ENCODE measurements at regions not wholly inside any gene's neighbourhood (a gene's known extent, or its start where the extent isn't known, plus 50 kb on each side); places are given as distances from the start of the nearest gene placed in this dataset.

DNA sequence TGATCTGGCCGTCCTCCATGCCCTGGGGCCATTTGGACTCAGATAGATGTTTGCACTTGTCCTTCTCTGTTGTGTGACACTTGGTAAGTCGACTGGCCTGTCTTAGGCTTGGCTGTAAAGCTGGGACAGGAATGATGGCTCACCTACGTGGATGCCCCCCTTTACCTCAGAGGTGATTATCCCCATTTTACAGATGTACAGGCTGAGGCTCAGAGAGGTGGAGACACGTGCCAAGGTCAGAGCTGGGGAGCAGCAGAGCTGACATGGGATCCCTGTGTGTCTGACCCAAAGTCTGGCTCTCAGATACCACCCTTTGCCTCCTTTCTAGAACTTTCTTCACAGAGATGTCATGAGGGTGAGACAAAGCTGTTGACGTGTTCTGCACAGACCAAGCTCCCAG, 71.3 kb upstream of the CIBAR2 start:
- DNase-seq, result peak; percentile 4
- intact Hi-C loops (cut with DNase I), result no loop called here
- no peak for ATAC-seq (ENCODE audit: poor library complexity)

DNA sequence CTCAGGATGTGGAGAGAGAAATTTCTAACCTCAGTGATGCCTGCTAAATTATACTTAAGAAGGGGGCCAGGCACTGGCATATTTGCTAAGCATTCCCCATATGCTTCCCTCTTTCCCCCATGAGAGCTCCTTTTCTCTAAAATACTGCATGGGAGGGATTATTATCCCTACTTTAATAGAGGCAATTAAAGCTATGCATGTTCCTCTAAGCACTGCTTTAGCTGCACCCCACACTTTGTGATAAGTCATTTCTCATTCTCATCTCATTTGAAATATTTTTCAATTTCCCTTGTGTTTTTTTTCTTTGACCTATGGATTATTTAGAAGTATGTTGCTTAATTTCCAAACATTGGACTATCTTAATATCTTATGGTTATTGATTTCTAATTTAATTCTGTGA, 72.1 kb upstream of the CIBAR2 start:
- ATAC-seq (ENCODE audit: poor library complexity), result no peak
- intact Hi-C loops (cut with DNase I), result no loop called here

DNA sequence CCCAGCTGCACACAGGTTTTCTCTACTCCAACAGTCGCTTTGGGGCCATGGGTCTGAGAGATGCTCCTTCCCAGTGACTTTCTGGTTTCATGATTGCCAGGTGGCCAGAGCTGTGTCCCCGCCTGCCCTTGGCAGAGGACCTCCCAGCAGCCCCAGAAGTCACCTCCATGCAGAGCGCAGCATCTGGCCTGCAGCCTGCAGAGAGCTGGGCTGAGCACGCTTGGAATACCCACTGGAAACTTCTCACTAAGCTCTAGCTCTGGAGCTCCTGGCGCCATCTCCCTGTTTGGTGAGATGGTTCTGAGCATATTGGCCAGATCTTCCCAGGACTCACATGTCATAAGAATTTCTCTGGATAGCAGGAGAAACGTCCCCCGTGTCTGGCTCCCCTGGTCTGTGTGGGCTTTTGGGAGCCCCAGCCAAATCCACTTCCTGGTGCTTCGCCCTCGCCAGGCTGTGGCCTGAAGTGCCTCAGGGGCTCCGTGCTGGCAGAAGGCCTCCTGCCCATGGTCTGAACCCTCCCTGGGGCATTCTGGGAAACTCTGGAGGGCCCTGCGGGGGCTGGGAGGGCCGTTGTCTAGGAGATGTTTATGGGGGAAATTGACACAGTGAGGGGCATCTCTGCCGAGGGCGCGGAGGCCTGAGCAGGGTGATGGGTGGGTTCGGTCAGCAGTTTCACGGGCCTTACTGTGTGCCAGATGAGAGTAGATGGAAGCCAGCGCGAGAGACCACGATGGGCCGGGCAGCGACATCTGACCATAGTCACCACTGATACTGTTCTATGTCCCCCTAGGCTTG, 73.2 kb upstream of the CIBAR2 start:
- intact Hi-C loops (cut with DNase I), result no loop called here
- peak; percentile 78 for ATAC-seq (ENCODE audit: poor library complexity)

More for the DNA sequence above, 72.1 kb upstream of the CIBAR2 start:
- DNase-seq, result no peak

GRCh38 chr16:85187002-85187401, 74.7 kb upstream of the CIBAR2 start:
- intact Hi-C loops (cut with DNase I), result no loop called here
- DNase-seq (peak; percentile 73), ATAC-seq (ENCODE audit: poor library complexity) (peak; percentile 92)

More for the DNA sequence above, 73.2 kb upstream of the CIBAR2 start:
- peak; percentile 74 for DNase-seq

- intact Hi-C loops (cut with DNase I), result no loop called here
- no peak for DNase-seq
- peak; percentile 6 for ATAC-seq (ENCODE audit: poor library complexity)
Measured at GRCh38 chr16:85187447-85187846, 75.2 kb upstream of the CIBAR2 start.

DNA sequence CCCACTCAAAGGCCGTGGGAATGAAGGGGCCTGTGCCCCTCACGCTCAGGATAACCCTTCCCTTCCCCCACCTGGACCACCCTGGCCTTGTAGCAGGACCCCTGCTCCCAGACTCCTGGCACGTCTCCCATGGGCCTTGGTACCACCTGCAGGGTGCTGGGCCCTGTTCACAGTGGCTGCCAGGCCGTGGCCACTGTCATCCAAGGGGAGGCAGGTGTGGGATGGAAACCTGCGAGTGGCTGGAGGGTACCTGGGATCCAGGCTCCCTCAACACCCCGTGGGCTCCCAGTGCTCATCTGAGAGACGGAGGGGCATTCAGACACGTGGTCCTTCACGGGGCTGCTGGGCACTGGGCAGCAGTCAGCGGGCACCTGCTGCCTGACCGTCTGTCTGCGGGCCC, 75.6 kb upstream of the CIBAR2 start:
- intact Hi-C loops (cut with DNase I), result no loop called here
- no peak for ATAC-seq (ENCODE audit: poor library complexity)
- peak; percentile 38 for DNase-seq

- ATAC-seq (ENCODE audit: poor library complexity), result no peak
- intact Hi-C loops (cut with DNase I), result no loop called here
- DNase-seq, result no peak
Measured at GRCh38 chr16:85188822-85189672, 76.8 kb upstream of the CIBAR2 start.

DNA sequence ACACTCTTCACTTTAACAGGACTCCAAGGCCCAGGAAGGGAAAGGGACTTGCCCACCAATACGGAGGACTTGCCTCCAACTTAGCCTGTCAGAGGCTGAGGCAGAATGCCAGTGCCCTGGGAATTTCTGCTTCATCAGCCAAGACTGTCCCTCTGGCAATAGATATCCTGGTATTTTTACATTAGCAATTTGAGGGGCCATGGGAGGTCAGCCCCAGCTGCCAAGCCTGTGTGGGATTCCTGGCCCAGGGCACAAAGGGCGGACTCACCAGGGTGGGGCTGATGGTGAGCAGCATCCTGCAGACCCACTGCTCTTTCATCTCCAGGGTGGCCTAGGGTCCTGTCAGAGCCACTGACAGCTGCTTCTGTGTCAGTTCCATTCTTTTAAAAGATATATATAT, 78.3 kb upstream of the CIBAR2 start:
- ATAC-seq (ENCODE audit: poor library complexity), result peak; percentile 16
- intact Hi-C loops (cut with DNase I), result no loop called here
- peak; percentile 51 for DNase-seq

GRCh38 chr16:85191341-85191965, 79.2 kb upstream of the CIBAR2 start:
- peak; percentile 31 for DNase-seq
- no peak for ATAC-seq (ENCODE audit: poor library complexity)
- intact Hi-C loops (cut with DNase I), result no loop called here

GRCh38 chr16:85192238-85193114, 80.2 kb upstream of the CIBAR2 start:
- ATAC-seq (ENCODE audit: poor library complexity), result no peak
- intact Hi-C loops (cut with DNase I), result no loop called here

DNA sequence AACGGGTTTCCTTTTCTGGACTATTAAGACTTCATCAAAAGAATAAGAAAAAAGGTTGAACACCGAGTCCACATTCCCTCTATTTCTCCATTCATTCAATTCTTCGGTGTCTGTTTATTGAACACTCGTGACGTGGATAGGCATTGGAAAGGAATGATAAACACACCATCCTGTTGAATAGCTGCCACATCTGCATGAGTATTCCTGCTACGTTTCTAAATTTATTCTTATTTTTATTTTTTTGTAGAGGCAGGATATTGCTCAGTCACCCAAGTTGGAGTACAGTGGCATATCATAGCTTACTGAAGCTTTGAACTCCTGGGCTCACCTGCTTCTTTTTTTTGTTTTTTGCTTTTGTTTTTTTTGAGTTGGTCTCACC, 80.8 kb upstream of the CIBAR2 start:
- intact Hi-C loops (cut with DNase I), result no loop called here
- DNase-seq (no peak), ATAC-seq (ENCODE audit: poor library complexity) (no peak)

More at GRCh38 chr16:85192238-85193114, 80.2 kb upstream of the CIBAR2 start:
- peak; percentile 43 for DNase-seq

- DNase-seq (peak; percentile 20), ATAC-seq (ENCODE audit: poor library complexity) (no peak)
- intact Hi-C loops (cut with DNase I), result no loop called here
Measured at GRCh38 chr16:85193876-85194275, 81.6 kb upstream of the CIBAR2 start.

GRCh38 chr16:85194307-85195270, 82.3 kb upstream of the CIBAR2 start:
- intact Hi-C loops (cut with DNase I), result no loop called here
- DNase-seq (no peak), ATAC-seq (ENCODE audit: poor library complexity) (no peak)

DNA sequence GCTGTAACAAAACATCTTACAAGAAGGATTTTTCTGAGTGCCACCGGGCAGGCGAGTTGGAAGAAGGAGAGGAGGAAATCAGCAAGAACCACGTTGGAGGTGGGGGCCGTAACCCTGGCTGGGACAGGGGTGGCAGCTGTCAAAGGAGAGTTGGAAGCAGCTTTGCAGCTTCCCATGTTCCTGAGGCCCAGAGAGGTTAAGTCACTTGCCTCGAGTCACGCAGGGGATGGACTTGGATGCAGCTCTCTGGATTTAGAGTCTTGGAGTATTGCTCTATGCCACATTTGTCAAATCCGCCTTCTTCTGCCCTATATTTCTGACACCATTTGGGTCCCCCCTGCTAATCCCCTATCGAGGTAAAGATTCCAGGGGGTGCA, 83.0 kb upstream of the CIBAR2 start:
- peak; percentile 15 for DNase-seq
- intact Hi-C loops (cut with DNase I), result no loop called here
- no peak for ATAC-seq (ENCODE audit: poor library complexity)

- intact Hi-C loops (cut with DNase I), result no loop called here
- DNase-seq (peak; percentile 55), ATAC-seq (ENCODE audit: poor library complexity) (peak; percentile 74)
Measured at GRCh38 chr16:85195900-85196772, 83.9 kb upstream of the CIBAR2 start.

GRCh38 chr16:85196976-85197375, 84.7 kb upstream of the CIBAR2 start:
- intact Hi-C loops (cut with DNase I), result no loop called here
- ATAC-seq (ENCODE audit: poor library complexity), result no peak
- DNase-seq, result peak; percentile 17
